GM12878 (cell line): ENCODE measurements at regions not wholly inside any gene's neighbourhood (a gene's known extent, or its start where the extent isn't known, plus 50 kb on each side); places are given as distances from the start of the nearest gene placed in this dataset.

Experiments used
- POLR2AphosphoS5 ChIP-seq: IDR thresholded peaks from 2 replicates; pipeline ENCODE4 v1.6.1; 2011; ENCODE audit warnings: mild to moderate bottlenecking, low read length, inconsistent platforms
- YY1 ChIP-seq: IDR thresholded peaks from 2 replicates; pipeline ENCODE4 v1.6.1; 2011; ENCODE audit warnings: low read depth, mild to moderate bottlenecking, low read length
- TF ChIP-seq, protein P1 (sequence below): fragments of 450-650 bp; conservative IDR thresholded peaks from 2 replicates; pipeline ENCODE4 v1.6.1; 2017; ENCODE audit warnings: mild to moderate bottlenecking, moderate library complexity

DNA sequence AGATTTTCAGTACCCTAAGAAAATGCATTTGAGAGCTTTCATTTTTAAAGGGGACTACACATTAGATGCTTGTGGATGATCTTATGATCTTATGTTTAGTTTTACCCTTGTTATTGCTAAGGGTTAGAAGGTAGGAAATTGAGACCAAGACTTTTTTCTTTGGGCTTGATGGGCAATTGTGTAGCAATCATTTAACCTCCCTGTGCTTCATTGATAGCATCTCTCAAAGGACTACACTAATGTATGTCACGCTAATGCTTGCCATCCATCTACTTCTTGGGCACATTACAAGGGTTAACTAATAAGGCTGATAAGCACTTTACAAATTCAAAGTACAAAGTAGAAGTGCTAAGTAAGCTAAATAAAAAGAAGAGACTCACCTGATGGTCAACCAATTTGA lies 189.3 kb upstream of the LRP1B start:
- no peak for TF ChIP-seq POLR2AphosphoS5
- TF ChIP-seq, protein P1, sequence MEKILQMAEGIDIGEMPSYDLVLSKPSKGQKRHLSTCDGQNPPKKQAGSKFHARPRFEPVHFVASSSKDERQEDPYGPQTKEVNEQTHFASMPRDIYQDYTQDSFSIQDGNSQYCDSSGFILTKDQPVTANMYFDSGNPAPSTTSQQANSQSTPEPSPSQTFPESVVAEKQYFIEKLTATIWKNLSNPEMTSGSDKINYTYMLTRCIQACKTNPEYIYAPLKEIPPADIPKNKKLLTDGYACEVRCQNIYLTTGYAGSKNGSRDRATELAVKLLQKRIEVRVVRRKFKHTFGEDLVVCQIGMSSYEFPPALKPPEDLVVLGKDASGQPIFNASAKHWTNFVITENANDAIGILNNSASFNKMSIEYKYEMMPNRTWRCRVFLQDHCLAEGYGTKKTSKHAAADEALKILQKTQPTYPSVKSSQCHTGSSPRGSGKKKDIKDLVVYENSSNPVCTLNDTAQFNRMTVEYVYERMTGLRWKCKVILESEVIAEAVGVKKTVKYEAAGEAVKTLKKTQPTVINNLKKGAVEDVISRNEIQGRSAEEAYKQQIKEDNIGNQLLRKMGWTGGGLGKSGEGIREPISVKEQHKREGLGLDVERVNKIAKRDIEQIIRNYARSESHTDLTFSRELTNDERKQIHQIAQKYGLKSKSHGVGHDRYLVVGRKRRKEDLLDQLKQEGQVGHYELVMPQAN, result no peak
- TF ChIP-seq YY1, result no peak
